ENCODE measurements at regions not wholly inside any gene's neighbourhood (a gene's known extent, or its start where the extent isn't known, plus 50 kb on each side); places are given as distances from the start of the nearest gene placed in this dataset.

DNA sequence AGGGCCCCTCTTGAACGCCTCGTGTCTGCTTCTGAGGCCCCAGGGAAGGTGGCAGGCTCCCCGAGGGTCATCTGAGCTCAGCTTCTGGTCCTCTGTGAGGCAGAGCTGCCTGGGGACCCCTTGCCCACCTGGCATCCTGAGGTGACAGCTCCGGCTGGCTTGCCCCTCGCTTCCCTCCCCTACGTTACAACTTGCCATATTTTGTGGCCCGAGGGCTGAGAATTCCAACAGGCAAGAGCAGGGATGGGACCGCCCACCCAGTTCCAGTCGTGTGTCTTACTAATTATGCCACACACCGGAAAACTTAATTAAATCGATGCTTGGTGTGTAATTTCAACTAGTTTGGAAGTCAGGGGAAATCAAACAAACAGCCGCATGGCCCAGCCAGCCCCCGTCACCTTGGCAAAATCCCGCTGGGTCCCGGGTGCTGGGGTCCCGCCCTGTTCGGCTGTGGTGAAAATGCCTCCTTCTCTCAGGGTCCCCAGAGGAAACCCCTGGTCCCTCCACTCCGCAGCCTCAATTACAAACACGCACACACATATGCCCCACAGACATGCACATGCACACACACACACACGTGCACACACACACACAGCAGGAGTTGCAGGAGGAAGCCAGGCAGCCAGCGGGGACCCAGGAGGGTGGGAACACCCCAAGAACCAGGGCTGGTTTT lies 221.0 kb upstream of the IER5L start:
- no peak for DNase-seq (ENCODE audit: low read depth, low spot score)
- H3K4me3 ChIP-seq (ENCODE audit: low read length), result no peak overlapping the region

DNA sequence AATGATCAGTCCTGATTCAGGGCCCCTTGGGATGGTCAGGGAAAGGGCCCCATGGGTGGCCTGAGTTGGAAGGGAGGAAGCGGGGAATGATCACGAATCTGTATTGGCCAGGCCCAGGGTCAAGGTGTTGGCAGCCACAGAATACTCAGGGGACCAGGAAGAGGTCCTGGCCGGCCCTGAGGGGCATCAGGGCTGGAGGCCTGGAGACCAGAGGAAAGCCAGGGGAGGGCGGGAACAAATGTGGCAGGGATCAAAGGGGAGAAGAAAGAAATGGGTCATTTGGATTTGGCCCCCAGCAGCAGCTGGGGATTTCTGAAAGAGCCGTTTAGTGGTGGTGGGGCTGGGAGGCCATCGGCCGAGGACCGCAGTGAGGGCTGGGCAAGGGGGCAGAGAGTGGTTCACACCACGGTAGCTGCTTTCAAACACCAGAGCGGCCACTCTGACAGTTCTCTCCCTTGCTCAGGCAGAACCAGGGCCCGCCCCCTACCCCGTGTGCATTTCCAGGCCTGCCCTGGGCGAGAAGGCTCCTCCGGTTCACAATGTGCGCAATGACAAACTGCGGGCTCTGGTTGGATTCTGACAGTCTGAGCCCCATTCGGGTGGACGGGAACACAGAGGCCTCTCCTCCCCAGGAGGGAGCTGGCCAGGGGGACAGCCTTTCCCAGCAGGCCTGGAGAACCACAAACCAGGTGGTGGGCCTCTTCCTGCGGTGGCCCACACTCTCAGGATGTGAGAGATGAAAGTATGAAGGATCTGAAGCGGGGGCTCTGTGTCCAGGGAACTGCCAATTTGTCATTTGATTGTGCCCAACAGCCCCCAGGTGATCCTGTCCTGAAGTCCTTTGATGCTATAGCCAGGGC lies 220.3 kb upstream of the IER5L start:
- H3K4me3 ChIP-seq (ENCODE audit: low read length), result no peak overlapping the region
- no peak for DNase-seq (ENCODE audit: low read depth, low spot score)

DNA sequence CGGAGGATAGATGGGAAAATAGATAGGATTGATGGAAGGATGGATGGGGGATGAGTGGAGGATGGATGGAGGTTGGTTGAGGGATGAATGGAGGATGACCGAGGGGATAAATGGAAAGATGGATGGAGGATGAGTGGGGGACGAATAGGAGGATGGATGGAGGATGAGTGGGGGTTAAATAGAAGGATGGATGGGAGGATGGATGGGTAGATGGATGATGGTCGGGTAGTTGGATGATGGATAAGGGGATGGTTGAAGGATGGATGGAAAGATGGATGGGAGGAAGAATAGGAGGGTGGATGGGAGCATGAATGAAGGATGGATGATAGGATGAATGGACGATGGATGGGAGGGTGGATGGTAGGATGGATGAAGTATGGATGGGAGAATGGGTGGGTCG lies 219.3 kb upstream of the IER5L start:
- no peak overlapping the region for H3K4me3 ChIP-seq (ENCODE audit: low read length)
- DNase-seq (ENCODE audit: low read depth, low spot score), result no peak

DNA sequence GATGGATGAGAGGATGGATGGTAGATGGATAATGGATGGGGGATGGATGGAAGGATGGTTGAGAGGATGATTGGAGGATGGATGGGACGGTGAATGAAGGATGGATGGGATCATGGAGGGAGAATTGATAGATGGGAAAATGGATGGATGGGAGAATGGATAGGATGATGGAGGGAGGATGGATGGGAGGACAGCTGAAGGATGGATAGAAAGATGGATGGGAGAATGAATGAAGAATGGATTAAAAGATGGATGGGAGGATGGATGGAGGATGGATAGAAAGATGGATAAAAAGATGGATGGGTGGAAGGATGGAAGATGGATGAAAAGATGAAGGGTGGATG lies 218.3 kb upstream of the IER5L start:
- H3K4me3 ChIP-seq (ENCODE audit: low read length), result no peak overlapping the region
- no peak for DNase-seq (ENCODE audit: low read depth, low spot score)

DNA sequence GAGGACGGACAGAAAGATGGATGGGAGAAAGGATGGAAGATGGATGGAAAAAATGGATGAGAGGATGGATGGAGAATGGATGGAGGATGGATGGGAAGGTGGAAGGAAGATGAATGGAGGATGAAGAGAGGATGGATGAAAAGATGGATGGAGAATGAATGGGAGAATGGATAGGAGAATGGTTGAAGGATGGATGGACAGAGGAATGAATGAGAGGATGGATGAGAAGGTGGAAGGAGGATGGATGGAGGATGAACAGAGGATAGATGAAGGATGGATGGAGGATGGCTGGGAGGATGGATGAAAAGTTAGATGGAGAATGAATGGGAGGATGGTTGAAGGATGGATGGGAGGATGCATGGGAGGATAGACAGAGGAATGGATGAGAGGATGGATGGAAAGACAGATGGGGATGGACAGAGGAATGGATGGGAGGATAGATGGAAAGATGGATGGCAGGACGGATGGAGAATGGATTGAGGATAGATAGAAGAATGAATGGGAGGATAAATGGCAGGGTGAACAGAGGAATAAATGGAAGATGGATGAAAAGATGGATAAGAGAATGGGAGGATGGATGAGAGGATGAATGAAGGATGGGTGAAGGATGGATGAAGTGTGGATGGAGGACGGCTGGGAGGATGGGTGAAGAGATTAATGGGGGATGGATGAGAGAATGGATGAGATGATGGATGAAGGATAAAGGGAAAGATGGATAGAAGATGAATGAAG lies 217.7 kb upstream of the IER5L start:
- no peak for DNase-seq (ENCODE audit: low read depth, low spot score)
- H3K4me3 ChIP-seq (ENCODE audit: low read length), result no peak overlapping the region

DNA sequence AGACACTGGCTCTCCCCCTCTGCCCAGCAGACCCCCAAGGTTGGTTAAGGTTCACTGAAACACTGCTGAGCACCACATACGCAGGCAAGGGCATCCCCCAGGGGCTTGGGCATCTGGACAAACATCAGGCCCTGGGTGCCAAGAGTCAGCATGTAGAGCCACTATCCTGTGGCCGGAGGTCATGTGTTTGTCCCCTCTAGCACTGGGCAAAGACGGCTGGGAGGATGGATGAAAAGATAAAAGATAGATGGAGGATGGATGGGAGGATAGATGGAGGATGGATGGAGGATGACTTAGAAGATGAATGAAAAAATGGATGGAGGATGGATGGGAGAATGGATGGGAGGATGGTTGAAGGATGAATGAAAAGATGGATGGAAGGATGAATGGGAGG lies 216.8 kb upstream of the IER5L start:
- no peak overlapping the region for H3K4me3 ChIP-seq (ENCODE audit: low read length)
- no peak for DNase-seq (ENCODE audit: low read depth, low spot score)

DNA sequence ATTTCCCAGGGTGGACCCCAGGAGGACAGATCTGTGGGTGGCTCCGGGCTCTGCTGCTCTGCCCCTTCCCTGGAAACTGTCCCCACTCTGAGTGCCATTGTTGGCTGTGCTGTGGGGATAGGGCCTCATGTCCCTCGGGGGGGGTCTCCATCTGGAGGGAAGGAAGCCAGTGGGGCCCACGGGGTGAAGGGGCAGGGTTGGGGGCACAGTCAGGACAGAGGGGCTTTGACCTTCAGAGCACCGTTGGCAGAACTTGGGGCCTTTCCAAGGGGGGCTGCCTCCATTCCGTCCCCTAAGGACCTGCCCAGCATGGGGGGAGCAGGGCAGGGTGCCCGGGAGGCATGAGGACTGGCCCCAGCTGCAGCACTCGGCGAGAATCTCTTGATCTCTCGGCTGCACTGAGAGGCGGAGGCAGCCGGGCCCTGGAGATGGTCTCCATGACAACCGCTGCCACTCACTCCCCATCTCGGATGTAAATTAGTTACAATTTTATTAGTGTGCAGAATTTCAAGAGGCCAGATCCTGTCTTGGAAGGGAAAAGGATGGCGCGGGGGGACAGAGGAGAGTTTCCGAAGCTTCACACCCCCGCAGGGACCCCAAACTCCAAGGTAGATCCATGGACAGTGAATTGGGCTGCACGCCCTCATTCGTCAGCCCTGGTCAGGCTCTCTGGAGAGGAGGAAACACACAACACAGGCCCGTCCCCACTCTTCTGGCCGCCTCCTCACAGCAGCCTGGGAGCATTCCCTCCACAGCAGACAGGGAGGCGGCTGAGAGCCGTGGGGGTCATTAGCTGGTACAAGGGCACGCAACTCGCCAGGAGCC lies 216.2 kb upstream of the IER5L start:
- DNase-seq (ENCODE audit: low read depth, low spot score), result no peak
- H3K4me3 ChIP-seq (ENCODE audit: low read length), result no peak overlapping the region

DNA sequence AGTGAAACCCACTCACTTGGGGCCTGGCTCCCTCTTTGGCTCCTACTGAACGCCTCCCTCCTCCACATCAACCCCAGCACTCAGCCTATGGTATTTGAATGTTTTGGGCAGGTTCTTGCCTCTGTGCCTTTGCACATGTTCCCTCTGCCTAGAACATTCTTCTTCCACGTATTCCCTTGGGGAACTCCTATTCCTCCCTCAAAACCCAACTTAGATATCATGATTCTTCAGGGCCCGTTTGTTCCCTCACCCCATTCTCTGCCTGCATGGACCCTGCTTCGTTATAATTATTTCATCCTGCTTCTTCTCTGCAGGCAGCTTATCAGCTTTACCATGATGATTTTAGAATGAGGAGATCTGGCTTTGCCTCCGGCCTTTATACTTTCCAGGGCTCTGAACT lies 215.0 kb upstream of the IER5L start:
- no peak for DNase-seq (ENCODE audit: low read depth, low spot score)
- H3K4me3 ChIP-seq (ENCODE audit: low read length), result no peak overlapping the region

DNA sequence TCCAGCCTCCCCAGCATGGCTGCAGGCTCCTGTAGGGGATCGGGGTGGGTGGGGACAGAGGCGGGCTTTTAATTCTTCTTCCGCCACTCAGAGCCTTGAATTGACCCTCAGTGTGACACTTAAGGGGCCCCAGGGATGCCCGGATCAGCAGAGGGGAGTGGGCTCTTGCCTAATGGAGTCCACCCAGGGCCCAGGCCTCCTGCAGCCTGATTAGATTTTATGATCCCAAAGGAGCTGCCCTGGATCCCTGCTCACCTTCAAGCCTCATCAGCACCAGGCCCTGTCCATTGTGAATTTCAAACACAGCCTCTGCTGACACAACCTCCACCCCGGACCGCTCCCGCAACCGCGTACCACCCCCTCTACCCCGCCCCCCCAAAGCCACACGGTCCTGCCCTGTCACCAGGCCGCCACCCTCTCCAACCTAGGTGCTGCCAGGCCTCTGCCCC lies 214.1 kb upstream of the IER5L start:
- DNase-seq (ENCODE audit: low read depth, low spot score), result no peak

DNA sequence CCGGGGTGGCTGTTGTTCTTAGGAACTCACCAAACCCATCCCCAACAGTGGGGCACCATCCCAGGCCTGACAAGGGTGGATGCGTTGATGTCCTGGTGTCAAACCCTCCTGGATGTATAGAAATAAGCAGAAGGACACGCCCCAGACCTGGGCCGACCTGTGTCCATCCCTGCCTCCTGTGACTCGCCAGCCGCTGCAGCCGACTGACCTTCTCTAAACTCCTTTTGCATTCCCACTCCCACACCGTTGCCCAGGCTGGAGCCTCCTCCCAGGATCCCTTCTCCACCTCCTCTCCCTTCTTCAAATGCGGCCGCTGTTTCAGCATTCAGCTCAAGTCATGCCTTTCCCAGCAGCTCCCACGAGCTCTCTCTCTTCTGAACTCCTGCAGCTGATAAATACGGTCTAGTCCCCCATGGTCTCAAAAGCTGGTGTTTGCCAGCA lies 213.2 kb upstream of the IER5L start:
- H3K4me3 ChIP-seq (ENCODE audit: low read length), result no peak overlapping the region
- no peak for DNase-seq (ENCODE audit: low read depth, low spot score)

More for the DNA sequence above, 214.1 kb upstream of the IER5L start:
- no peak overlapping the region for H3K4me3 ChIP-seq (ENCODE audit: low read length)

DNA sequence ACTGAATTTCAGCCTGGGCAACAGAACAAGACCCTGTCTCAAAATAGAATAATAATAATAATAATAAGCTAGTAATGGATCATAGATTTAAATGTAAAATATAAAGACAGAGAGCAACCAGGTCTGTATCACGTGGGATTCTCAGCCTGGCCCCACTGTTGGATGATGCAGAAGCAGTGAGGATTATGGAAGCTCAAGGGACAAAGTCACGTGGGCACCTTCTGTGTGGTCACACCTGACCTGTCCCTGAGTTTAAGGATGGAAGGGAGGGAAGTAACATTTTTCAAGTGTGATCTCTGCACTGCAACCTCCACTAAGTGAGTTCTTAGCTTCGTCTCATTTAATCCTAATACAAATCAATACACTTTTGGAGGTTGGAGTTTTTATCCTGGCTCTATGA lies 212.5 kb upstream of the IER5L start:
- no peak overlapping the region for H3K4me3 ChIP-seq (ENCODE audit: low read length)
- no peak for DNase-seq (ENCODE audit: low read depth, low spot score)

DNA sequence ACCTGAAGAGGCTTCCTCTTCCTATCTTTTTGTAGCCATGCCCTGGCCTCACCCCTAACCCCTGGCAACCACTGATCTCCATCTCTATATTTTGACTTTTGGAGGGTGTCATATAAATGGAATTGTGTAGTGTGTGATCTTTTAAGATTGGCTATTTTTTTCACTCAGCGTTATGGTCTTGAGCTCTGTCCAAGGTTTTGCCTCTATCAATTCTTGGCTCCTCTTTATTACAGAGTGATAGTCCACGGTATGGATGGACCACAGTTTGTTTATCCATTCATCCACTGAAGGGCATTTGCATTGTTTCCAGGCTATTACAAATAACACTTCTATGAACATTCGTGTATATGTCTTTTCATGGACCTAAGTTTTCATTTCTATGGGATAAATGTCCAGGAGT lies 209.8 kb upstream of the IER5L start:
- H3K4me3 ChIP-seq (ENCODE audit: low read length), result no peak overlapping the region
- no peak for DNase-seq (ENCODE audit: low read depth, low spot score)

DNA sequence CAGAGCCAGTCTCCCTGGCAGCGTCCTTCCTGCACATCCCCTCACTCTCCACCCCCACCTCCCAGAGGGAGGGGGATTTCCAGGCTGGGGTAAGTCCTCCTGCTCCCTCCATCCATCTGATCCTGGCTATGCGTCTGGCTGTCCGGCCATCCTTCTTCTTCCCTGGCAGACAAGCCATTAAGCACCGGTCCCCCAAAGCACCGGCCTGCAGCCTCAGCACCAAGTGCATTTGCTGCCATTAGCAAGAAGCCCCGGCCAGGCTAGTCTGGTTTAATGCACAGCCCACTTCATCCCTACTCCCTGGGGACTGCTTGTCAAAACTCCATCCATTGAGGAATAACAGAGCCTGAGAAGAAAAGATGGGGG lies 208.7 kb upstream of the IER5L start:
- no peak for DNase-seq (ENCODE audit: low read depth, low spot score)
- no peak overlapping the region for H3K4me3 ChIP-seq (ENCODE audit: low read length)

DNA sequence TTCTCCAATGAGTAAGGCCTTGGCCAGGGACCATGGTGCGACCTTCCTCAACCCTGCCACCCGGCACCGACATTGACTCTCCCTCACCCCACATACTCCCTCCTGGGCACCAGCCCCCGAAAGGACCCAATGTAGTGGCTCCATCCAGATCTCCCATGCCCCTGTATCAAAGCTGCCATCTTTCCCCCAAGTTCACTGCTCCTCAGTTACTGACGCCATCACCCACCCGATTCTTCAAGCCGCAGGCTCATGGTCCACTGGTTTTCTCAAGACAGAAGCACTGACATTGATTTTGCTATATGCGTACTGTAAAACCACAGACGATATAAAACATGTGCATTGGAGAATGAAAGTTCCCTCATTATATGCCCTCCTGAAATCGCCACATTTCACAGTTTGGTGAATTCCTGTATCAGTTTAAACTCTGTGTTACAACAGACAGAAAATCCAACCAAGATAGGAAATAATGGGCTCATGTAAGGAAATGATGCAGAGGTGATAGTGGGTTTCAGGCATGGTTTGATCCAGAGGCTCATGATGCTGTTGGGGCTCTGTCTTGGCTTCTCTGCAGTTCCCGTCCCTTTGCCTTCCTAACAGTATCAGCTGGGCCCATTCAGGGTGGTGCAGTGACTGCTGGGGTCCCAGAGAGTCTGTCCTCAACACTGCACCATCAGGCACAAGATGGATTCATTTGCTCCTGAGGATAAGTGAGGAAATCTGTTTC lies 207.3 kb upstream of the IER5L start:
- no peak for DNase-seq (ENCODE audit: low read depth, low spot score)
- H3K4me3 ChIP-seq (ENCODE audit: low read length), result no peak overlapping the region

DNA sequence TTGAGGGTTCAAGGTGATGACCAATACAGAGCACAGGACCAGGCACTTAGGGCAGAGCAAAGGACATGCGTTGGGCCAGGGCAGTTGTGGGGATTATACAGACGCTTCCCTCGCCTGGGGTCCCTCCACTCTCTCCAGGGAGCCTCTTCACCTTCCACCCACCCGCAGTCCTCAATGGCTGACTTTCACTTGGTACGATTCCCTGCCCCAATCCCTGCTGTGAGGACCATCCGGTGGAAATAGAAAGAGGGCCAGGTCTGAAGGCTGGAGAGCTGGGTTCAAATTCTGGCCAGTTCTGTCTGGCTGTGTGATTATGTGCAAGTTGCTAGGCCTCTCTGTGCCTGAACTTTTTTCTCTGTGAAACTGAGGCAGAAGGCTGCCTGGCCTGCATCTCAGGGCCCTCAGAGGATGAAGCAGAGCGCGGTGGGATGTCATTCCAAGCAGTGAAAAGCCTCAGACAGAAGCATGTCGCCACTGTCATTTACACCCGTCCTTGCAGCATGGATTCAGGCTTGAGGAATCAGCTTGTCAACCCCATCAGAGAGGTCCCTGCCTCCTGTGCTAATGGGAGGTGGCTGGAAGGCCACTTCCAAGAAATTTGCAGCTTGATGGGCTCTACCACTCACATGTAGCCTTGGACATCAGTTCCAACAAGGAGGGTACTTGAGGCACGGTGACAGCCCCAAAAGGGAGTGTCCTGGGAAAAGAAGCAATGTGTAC lies 206.6 kb upstream of the IER5L start:
- DNase-seq (ENCODE audit: low read depth, low spot score), result no peak
- no peak overlapping the region for H3K4me3 ChIP-seq (ENCODE audit: low read length)

DNA sequence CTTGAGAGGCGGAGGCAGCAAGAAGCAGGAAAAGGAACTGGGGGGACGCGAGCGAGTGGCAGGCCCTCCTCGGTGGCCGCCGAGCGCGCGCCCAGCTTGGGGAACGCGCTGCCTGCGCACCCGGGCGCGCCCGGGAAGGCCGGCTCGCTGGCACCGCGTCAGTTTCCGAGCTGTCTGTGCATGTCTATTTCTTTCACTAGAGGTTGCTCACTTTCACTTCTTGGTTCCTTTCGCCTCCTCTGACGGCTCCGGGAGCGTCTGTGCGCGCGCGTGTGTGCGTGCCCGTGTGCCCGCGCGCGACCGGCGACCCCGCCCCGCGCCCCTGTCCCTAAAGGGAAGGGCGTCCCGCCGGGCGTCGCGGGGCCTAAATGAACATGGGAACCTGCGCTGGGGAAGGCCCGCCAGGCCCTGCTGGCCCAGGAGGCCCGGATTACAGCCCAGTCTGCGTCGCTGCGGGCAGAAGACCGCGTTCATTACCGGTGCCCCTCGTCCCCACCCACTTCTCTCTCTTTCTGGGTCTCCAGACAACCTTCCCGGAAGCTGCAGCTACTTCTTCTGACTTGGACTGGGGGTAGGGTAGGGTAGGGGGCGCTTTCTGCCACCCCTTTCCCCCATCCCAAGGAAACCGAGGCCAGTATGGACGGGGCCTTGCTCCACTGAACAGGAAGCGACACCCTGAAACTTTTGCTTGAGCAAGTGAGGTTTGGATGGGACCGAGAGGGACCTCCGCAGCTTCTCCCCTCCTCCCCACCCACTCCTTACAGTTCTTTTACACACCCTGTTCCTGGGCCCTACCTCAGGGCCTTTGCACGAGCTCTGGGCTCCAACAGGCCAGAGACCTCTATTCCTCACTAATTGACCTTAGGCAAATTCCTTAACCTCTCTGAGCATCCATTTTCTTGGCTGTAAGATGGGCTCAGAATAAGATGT lies 205.8 kb upstream of the IER5L start:
- H3K4me3 ChIP-seq (ENCODE audit: low read length), result no peak overlapping the region
- DNase-seq (ENCODE audit: low read depth, low spot score), result no peak

DNA sequence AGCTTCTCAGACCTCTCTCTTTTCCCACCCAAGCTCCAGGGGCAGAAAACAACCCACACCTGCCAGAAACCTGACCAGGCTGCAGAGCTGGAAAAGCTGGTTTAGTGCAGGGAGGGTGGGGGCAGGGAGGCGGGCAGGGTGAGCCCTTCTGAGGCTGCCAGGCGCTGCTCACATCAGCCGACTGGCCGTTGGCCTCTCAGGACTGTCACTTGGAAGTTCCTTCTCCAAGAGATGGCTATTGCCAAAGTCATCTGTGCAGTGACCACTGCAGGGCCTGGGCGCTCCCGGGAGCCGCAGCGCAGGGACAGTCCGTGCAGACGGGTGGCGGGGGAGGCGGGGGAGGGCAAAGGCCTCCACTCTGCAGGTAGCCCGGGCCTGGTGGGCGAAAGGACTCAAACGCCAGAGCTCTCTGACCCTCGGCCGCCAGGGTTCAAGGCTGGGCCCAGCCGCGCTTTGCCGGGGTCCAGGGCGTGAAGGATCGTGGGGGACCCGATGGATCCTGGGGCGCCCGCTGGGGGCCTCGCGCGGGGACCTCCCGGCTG lies 205.0 kb upstream of the IER5L start:
- H3K4me3 ChIP-seq (ENCODE audit: low read length), result no peak overlapping the region
- DNase-seq (ENCODE audit: low read depth, low spot score), result no peak

Measured in Jurkat, Clone E6-1 (cell line).